Endodermal cell (in vitro differentiated cells): ENCODE measurements at regions not wholly inside any gene's neighbourhood (a gene's known extent, or its start where the extent isn't known, plus 50 kb on each side); places are given as distances from the start of the nearest gene placed in this dataset.

Experiments used
- DNase-seq: peaks from one replicate; pipeline ENCODE4 v3.0.0-alpha.2; 2017
- H3K27ac ChIP-seq: 2 replicates; pipeline ENCODE4 v1.5.1; 2013; ENCODE audit warnings: mild to moderate bottlenecking, low read depth, low read length, moderate library complexity
- H3K27me3 ChIP-seq: 2 replicates; pipeline ENCODE4 v1.6.1; 2013; ENCODE audit warnings: mild to moderate bottlenecking, low read length, moderate library complexity; ENCODE audit not compliant: insufficient read depth, control insufficient read depth, poor library complexity, severe bottlenecking
- H3K36me3 ChIP-seq: 2 replicates; pipeline ENCODE4 v1.7.0; 2013; ENCODE audit warnings: mild to moderate bottlenecking, low read length, moderate library complexity; ENCODE audit not compliant: control insufficient read depth, insufficient read depth
- H3K4me1 ChIP-seq: one replicate; pipeline ENCODE4 v1.7.0; 2013; ENCODE audit warnings: low read length; ENCODE audit not compliant: control insufficient read depth, insufficient read depth
- H3K4me3 ChIP-seq: 2 replicates; pipeline ENCODE4 v1.5.1; 2013; ENCODE audit warnings: mild to moderate bottlenecking, low read length, moderate library complexity
- H3K9ac ChIP-seq: 2 replicates; pipeline ENCODE4 v1.6.1; 2013; ENCODE audit warnings: mild to moderate bottlenecking, low read length, moderate library complexity; ENCODE audit not compliant: poor library complexity, severe bottlenecking; ENCODE audit errors: extremely low read depth
- H3K9me3 ChIP-seq: 2 replicates; pipeline ENCODE4 v1.6.1; 2013; ENCODE audit warnings: mild to moderate bottlenecking, low read length, moderate library complexity; ENCODE audit not compliant: control insufficient read depth
- H3K27ac Mint-ChIP-seq: 2 replicates; pipeline ENCODE4 v1.8.0; 2020; ENCODE audit warnings: mixed read lengths
- H3K27me3 Mint-ChIP-seq: 2 replicates; pipeline ENCODE4 v1.8.0; 2021; ENCODE audit warnings: mild to moderate bottlenecking, mixed read lengths; ENCODE audit not compliant: insufficient read depth
- H3K36me3 Mint-ChIP-seq: 2 replicates; pipeline ENCODE4 v1.8.0; 2020; ENCODE audit warnings: low read depth, mixed read lengths
- H3K4me1 Mint-ChIP-seq: 2 replicates; pipeline ENCODE4 v1.8.0; 2020; ENCODE audit warnings: mixed read lengths
- H3K4me3 Mint-ChIP-seq: 2 replicates; pipeline ENCODE4 v1.8.0; 2020; ENCODE audit warnings: mild to moderate bottlenecking, moderate library complexity, mixed read lengths
- H3K9me3 Mint-ChIP-seq: 2 replicates; pipeline ENCODE4 v1.8.0; 2020; ENCODE audit warnings: mild to moderate bottlenecking, mixed read lengths
- WGBS, 2 experiments: methylation state at CpG; one replicate each; pipeline versions ENCODE4 v1.1.5 to v1.1.7; 2013; ENCODE audit warnings: missing lambda C conversion rate in 2 of 2, mixed read lengths in 1 of 2; ENCODE audit not compliant: insufficient coverage in 1 of 2, insufficient read length in 1 of 2; 5-methylcytosine and 5-hydroxymethylcytosine counted together
- TF ChIP-seq, protein P1 (sequence below): fragments of 200-600 bp; sonication (generic); conservative IDR thresholded peaks from 2 replicates; pipeline ENCODE4 v1.5.0; 2021; ENCODE audit warnings: antibody characterized with exemption, mild to moderate bottlenecking

DNA sequence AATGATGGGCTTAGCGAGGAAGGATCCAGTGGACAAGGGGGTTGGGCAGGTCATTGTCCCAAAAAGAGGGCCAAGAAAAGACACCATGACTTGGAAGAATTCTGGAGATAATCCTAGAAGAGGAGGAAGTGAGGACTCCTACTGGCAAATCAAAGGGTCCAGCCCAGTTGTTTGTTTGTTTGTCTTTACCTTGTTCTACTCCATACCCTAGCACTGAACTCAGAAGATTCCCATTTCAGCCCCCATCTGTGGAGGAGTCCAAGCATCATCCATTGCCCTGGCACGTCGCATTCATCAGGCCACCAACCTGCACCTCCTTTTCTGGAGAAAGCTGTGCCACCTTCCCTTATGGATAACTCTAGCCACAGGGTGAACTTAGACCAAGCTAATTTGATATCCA lies 326.2 kb downstream of the EN1 start:
- H3K27ac Mint-ChIP-seq = no peak overlapping the region
- Histone ChIP-seq H3K36me3 (no peaks in the 10 kb centered on the region), H3K4me1 (no peaks in the 10 kb centered on the region), H3K9me3 (peaks cover 17% of the 10 kb centered on the region), H3K27ac (no peak overlapping the region), H3K9ac (no peak overlapping the region), H3K4me3 (no peak overlapping the region), H3K27me3 (peaks cover 8% of the 10 kb centered on the region)
- H3K4me1 Mint-ChIP-seq = no peaks in the 10 kb centered on the region
- DNase-seq = no peak
- peaks cover 2% of the 10 kb centered on the region for H3K27me3 Mint-ChIP-seq
- H3K9me3 Mint-ChIP-seq = peaks cover 28% of the 10 kb centered on the region
- TF ChIP-seq, protein P1, sequence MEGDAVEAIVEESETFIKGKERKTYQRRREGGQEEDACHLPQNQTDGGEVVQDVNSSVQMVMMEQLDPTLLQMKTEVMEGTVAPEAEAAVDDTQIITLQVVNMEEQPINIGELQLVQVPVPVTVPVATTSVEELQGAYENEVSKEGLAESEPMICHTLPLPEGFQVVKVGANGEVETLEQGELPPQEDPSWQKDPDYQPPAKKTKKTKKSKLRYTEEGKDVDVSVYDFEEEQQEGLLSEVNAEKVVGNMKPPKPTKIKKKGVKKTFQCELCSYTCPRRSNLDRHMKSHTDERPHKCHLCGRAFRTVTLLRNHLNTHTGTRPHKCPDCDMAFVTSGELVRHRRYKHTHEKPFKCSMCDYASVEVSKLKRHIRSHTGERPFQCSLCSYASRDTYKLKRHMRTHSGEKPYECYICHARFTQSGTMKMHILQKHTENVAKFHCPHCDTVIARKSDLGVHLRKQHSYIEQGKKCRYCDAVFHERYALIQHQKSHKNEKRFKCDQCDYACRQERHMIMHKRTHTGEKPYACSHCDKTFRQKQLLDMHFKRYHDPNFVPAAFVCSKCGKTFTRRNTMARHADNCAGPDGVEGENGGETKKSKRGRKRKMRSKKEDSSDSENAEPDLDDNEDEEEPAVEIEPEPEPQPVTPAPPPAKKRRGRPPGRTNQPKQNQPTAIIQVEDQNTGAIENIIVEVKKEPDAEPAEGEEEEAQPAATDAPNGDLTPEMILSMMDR = no peak
- no peak overlapping the region for H3K4me3 Mint-ChIP-seq
- WGBS, 2 experiments = 63 to 91% methylated on average over 1 to 3 of the region's 3 CpGs
- H3K36me3 Mint-ChIP-seq = no peaks in the 10 kb centered on the region

GRCh38 chr2:118520246-118520645 lies 327.2 kb downstream of the EN1 start:
- no peak overlapping the region for H3K9ac ChIP-seq
- no peak overlapping the region for H3K4me3 ChIP-seq
- no peaks in the 10 kb centered on the region for H3K36me3 Mint-ChIP-seq
- no peaks in the 10 kb centered on the region for H3K4me1 ChIP-seq
- H3K4me1 Mint-ChIP-seq = no peaks in the 10 kb centered on the region
- H3K27me3 ChIP-seq = no peaks in the 10 kb centered on the region
- H3K27ac Mint-ChIP-seq = no peak overlapping the region
- H3K36me3 ChIP-seq = no peaks in the 10 kb centered on the region
- peaks cover 17% of the 10 kb centered on the region for H3K9me3 ChIP-seq
- H3K9me3 Mint-ChIP-seq = peaks cover 28% of the 10 kb centered on the region
- DNase-seq = no peak
- no peak overlapping the region for H3K4me3 Mint-ChIP-seq
- peaks cover 2% of the 10 kb centered on the region for H3K27me3 Mint-ChIP-seq
- 94 to 95% methylated on average over 3 to 4 of the region's 4 CpGs for WGBS, 2 experiments
- no peak overlapping the region for H3K27ac ChIP-seq
- TF ChIP-seq, protein P1 = no peak

DNA sequence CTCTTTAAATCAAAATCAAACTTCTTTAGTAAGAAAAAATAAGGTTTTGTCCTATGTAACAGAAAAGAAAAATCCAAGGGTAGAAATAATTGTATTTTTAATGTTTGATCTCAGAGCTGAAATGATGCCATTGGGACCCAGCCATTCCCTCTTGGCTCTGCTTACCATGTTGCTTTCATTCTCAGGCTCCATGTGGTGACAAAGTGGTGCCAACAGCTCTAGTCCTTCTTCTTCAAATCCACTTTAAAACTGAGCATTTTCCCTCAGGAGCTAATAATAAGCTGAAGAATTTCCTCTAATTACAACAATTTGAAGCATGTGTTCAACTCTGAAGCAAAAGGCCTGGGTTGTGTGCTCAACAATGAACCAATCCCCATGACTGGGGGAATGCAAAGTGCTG lies 327.9 kb downstream of the EN1 start:
- no peaks in the 10 kb centered on the region for H3K27me3 ChIP-seq
- Mint-ChIP-seq H3K27me3 (peaks cover 2% of the 10 kb centered on the region), H3K36me3 (no peaks in the 10 kb centered on the region)

More for the DNA sequence above, 327.9 kb downstream of the EN1 start:
- Histone ChIP-seq H3K9me3 (peaks cover 17% of the 10 kb centered on the region), H3K27ac (no peak overlapping the region), H3K4me3 (no peak overlapping the region), H3K36me3 (no peaks in the 10 kb centered on the region), H3K4me1 (no peaks in the 10 kb centered on the region), H3K9ac (no peak overlapping the region)
- H3K27ac Mint-ChIP-seq = no peak overlapping the region
- TF ChIP-seq, protein P1 = no peak
- no peak overlapping the region for H3K4me3 Mint-ChIP-seq
- no peak for DNase-seq
- peaks cover 28% of the 10 kb centered on the region for H3K9me3 Mint-ChIP-seq
- H3K4me1 Mint-ChIP-seq = no peaks in the 10 kb centered on the region
